ENCODE measurements at regions not wholly inside any gene's neighbourhood (a gene's known extent, or its start where the extent isn't known, plus 50 kb on each side); places are given as distances from the start of the nearest gene placed in this dataset.

GRCh38 chr16:89043636-89044417 lies 49.8 kb upstream of the ACSF3 start:
- in situ Hi-C loops (cut with HindIII; ENCODE audit: low sequenced_read_pairs) = no loop called here
- TF ChIP-seq CTCF (IDR thresholded peaks at IDR 0.05; ENCODE audit: low read depth, low read length) = no peak
- no peak for DNase-seq (ENCODE audit: low read depth, low spot score)
- no peak overlapping the region for H3K4me3 ChIP-seq (ENCODE audit: low read depth, low read length)

All from astrocyte of the spinal cord (primary cell).